OCI-LY1 (cell line): ENCODE measurements at regions not wholly inside any gene's neighbourhood (a gene's known extent, or its start where the extent isn't known, plus 50 kb on each side); places are given as distances from the start of the nearest gene placed in this dataset.

Experiments used
- H2AFZ ChIP-seq: fragments of 200-600 bp; sonication (generic), shearing (Covaris generic); 2 replicates; pipeline ENCODE4 v1.6.0; 2014; ENCODE audit warnings: antibody characterized with exemption, mild to moderate bottlenecking, low read length
- H3F3A ChIP-seq: fragments of 200-600 bp; sonication (generic), shearing (Covaris generic); 2 replicates; pipeline ENCODE4 v1.6.0; 2014; ENCODE audit warnings: mild to moderate bottlenecking, antibody characterized with exemption, low read length, moderate library complexity; ENCODE audit not compliant: insufficient read depth
- H3K27ac ChIP-seq: fragments of 200-600 bp; sonication (generic); 2 replicates; pipeline ENCODE4 v1.5.1; 2014; ENCODE audit warnings: low read length, mixed run types, mild to moderate bottlenecking, low read depth; ENCODE audit not compliant: poor library complexity, severe bottlenecking
- H3K27me3 ChIP-seq: fragments of 200-600 bp; sonication (generic); 2 replicates; pipeline ENCODE4 v1.6.0; 2014; ENCODE audit warnings: antibody characterized with exemption, mild to moderate bottlenecking, low read length, moderate library complexity; ENCODE audit not compliant: insufficient read depth
- H3K36me3 ChIP-seq: fragments of 200-600 bp; sonication (generic); 2 replicates; pipeline ENCODE4 v1.6.1; 2014; ENCODE audit warnings: mild to moderate bottlenecking, antibody characterized with exemption, low read length, moderate library complexity, mixed read lengths; ENCODE audit not compliant: insufficient read depth
- H3K4me1 ChIP-seq: fragments of 200-600 bp; sonication (generic); 2 replicates; pipeline ENCODE4 v1.5.1; 2014; ENCODE audit warnings: mild to moderate bottlenecking, low read length, moderate library complexity; ENCODE audit not compliant: insufficient read depth, severe bottlenecking
- H3K4me2 ChIP-seq: fragments of 200-600 bp; sonication (generic), shearing (Covaris generic); 2 replicates; pipeline ENCODE4 v1.6.1; 2014; ENCODE audit warnings: low read length
- H3K4me3 ChIP-seq: fragments of 200-600 bp; sonication (generic); 2 replicates; pipeline ENCODE4 v1.5.1; 2014; ENCODE audit warnings: low read length, low read depth, mild to moderate bottlenecking, mixed read lengths; ENCODE audit not compliant: poor library complexity, severe bottlenecking
- H3K79me2 ChIP-seq: fragments of 200-600 bp; shearing (Covaris generic); 2 replicates; pipeline ENCODE4 v1.6.1; 2016; ENCODE audit warnings: mixed run types, low read length, mixed read lengths; ENCODE audit not compliant: insufficient read depth
- H3K9ac ChIP-seq: fragments of 200-600 bp; sonication (generic), shearing (Covaris generic); 2 replicates; pipeline ENCODE4 v1.6.1; 2014; ENCODE audit warnings: mild to moderate bottlenecking, low read length, mixed read lengths
- H3K9me2 ChIP-seq: fragments of 200-600 bp; sonication (generic), shearing (Covaris generic); 2 replicates; pipeline ENCODE4 v1.6.1; 2014; ENCODE audit warnings: low read depth, mild to moderate bottlenecking, low read length, mixed read lengths
- H3K9me3 ChIP-seq: fragments of 200-600 bp; shearing (Covaris generic); 2 replicates; pipeline ENCODE4 v1.6.1; 2014; ENCODE audit warnings: low read length, mixed read lengths
- H4K20me1 ChIP-seq: fragments of 200-600 bp; sonication (generic), shearing (Covaris generic); 2 replicates; pipeline ENCODE4 v1.6.0; 2016; ENCODE audit warnings: mild to moderate bottlenecking, low read length; ENCODE audit not compliant: insufficient read depth
- CTCF ChIP-seq: fragments of 200-600 bp; sonication (generic), shearing (Covaris generic); IDR thresholded peaks from 2 replicates; pipeline ENCODE4 v1.5.1; 2017; ENCODE audit warnings: mild to moderate bottlenecking, antibody characterized with exemption, low read length, moderate library complexity, mixed read lengths
- EZH2 ChIP-seq: fragments of 200-600 bp; sonication (generic), shearing (Covaris generic); IDR thresholded peaks from 2 replicates; pipeline ENCODE4 v1.8.0; 2017; ENCODE audit warnings: borderline replicate concordance, mixed run types, mild to moderate bottlenecking, antibody characterized with exemption, low read length, moderate library complexity, mixed read lengths

- no peaks in the 10 kb centered on the region for H3K9me3 ChIP-seq
- no peaks in the 10 kb centered on the region for H4K20me1 ChIP-seq
- H2AFZ ChIP-seq = no peak overlapping the region
- H3K4me2 ChIP-seq = no peak overlapping the region
- no peaks in the 10 kb centered on the region for H3K79me2 ChIP-seq
- no peaks in the 10 kb centered on the region for H3F3A ChIP-seq
- H3K4me1 ChIP-seq = no peaks in the 10 kb centered on the region
- no peaks in the 10 kb centered on the region; the same call in 1 of the 2 replicates for H3K27me3 ChIP-seq
- no peak overlapping the region for H3K4me3 ChIP-seq
- H3K36me3 ChIP-seq = no peaks in the 10 kb centered on the region
- no peak overlapping the region for H3K9ac ChIP-seq
- H3K9me2 ChIP-seq = no peaks in the 10 kb centered on the region
- no peak overlapping the region for H3K27ac ChIP-seq
- no peak for TF ChIP-seq CTCF
- TF ChIP-seq EZH2 = no peak
These were observed 176.3 kb downstream of the TLE1 start for GRCh38 chr9:81513059-81513458.

GRCh38 chr9:81512641-81513040 is 176.7 kb downstream of the TLE1 start:
- Histone ChIP-seq H3F3A (no peaks in the 10 kb centered on the region), H3K4me1 (no peaks in the 10 kb centered on the region), H3K79me2 (no peaks in the 10 kb centered on the region), H3K9ac (no peak overlapping the region), H3K36me3 (no peaks in the 10 kb centered on the region), H4K20me1 (no peaks in the 10 kb centered on the region), H3K4me2 (no peak overlapping the region), H3K27ac (no peak overlapping the region), H2AFZ (no peak overlapping the region), H3K4me3 (no peak overlapping the region), H3K9me3 (no peaks in the 10 kb centered on the region), H3K9me2 (no peaks in the 10 kb centered on the region), H3K27me3 (no peaks in the 10 kb centered on the region; the same call in 1 of the 2 replicates)
- TF ChIP-seq CTCF (no peak), EZH2 (no peak)

- no peaks in the 10 kb centered on the region for H3K9me2 ChIP-seq
- no peak overlapping the region for H3K27ac ChIP-seq
- H3K4me2 ChIP-seq = no peak overlapping the region
- no peak overlapping the region for H2AFZ ChIP-seq
- no peaks in the 10 kb centered on the region for H4K20me1 ChIP-seq
- H3K79me2 ChIP-seq = no peaks in the 10 kb centered on the region
- no peaks in the 10 kb centered on the region; the same call in 1 of the 2 replicates for H3K27me3 ChIP-seq
- H3K9me3 ChIP-seq = no peaks in the 10 kb centered on the region
- no peaks in the 10 kb centered on the region for H3F3A ChIP-seq
- no peak for TF ChIP-seq CTCF
- TF ChIP-seq EZH2 = no peak
- H3K4me1 ChIP-seq = no peaks in the 10 kb centered on the region
- H3K4me3 ChIP-seq = no peak overlapping the region
- H3K9ac ChIP-seq = no peak overlapping the region
- no peaks in the 10 kb centered on the region for H3K36me3 ChIP-seq
These were observed 180.9 kb downstream of the TLE1 start for GRCh38 chr9:81508476-81508875.
